Kidney (tissue), 13 donors: ENCODE measurements at regions not wholly inside any gene's neighbourhood (a gene's known extent, or its start where the extent isn't known, plus 50 kb on each side); places are given as distances from the start of the nearest gene placed in this dataset.
A peak's percentile ranks its signal among the peaks of the same experiment; 100 is the strongest.

ENCODE experiments used
- DNase-seq, 5 donors: peaks; one replicate each; pipeline ENCODE4 v3.0.0-alpha.2; 2013 to 2020
- FAIRE-seq: peaks from 2 replicates; lab custom pipeline; 2012; peaks lifted over from hg19 to GRCh38; lab: Jason Lieb, UNC
- H3K27ac ChIP-seq, 2 donors: one replicate each; pipeline ENCODE4 v1.7.0; 2013; ENCODE audit warnings: low read depth in 2 of 2, low read length in 2 of 2, inconsistent platforms in 1 of 2
- H3K27me3 ChIP-seq: one replicate; pipeline ENCODE4 v1.7.1; 2013; ENCODE audit warnings: low read length, inconsistent platforms; ENCODE audit not compliant: control insufficient read depth, insufficient read depth
- H3K36me3 ChIP-seq, 3 donors: one replicate each; pipeline versions ENCODE4 v1.7.0 to v1.7.1; 2013; ENCODE audit warnings: low read length in 3 of 3, control low read depth in 1 of 3, inconsistent platforms in 1 of 3; ENCODE audit not compliant: insufficient read depth in 3 of 3, control insufficient read depth in 2 of 3
- H3K4me1 ChIP-seq, 3 donors: one replicate each; pipeline versions ENCODE4 v1.7.0 to v1.7.1; 2013; ENCODE audit warnings: low read length in 3 of 3, inconsistent platforms in 1 of 3, low read depth in 1 of 3; ENCODE audit not compliant: control insufficient read depth in 2 of 3, insufficient read depth in 2 of 3
- H3K4me3 ChIP-seq, 3 donors: one replicate each; pipeline versions ENCODE4 v1.7.0 to v1.8.1; 2013; ENCODE audit warnings: low read length in 3 of 3, control low read depth in 1 of 3, inconsistent platforms in 1 of 3
- H3K9ac ChIP-seq, 3 donors: one replicate each; pipeline versions ENCODE4 v1.7.0 to v1.7.1; 2013; ENCODE audit warnings: low read length in 3 of 3, control low read depth in 1 of 3, inconsistent platforms in 1 of 3
- H3K9me3 ChIP-seq, 3 donors: one replicate each; pipeline versions ENCODE4 v1.7.0 to v1.7.1; 2013; ENCODE audit warnings: low read length in 3 of 3, control low read depth in 1 of 3, inconsistent platforms in 1 of 3; ENCODE audit not compliant: control insufficient read depth in 2 of 3, insufficient read depth in 1 of 3
- CTCF ChIP-seq: IDR thresholded peaks from 3 replicates; pipeline ENCODE4 v1.5.1; 2012; ENCODE audit warnings: mild to moderate bottlenecking, moderate library complexity, borderline replicate concordance; ENCODE audit not compliant: insufficient read depth; ENCODE audit errors: extremely low read depth
- intact Hi-C: fragments of 100-400 bp; cut with DNase I; formaldehyde crosslinking; loops from one replicate; pipeline ENCODE4 v1.11.1; 2022
- donor health status: control.
- donor health status: control.
- donor health status: control.
- donor health status: control.
- donor health status: control.
- donor health status: DM: yes; HTN: yes; CAD: no.
- donor health status: Normal renal cell carcinoma (clear cell type).

GRCh38 chr13:31426395-31426794 lies 226.6 kb downstream of the B3GLCT start:
- H3K27ac ChIP-seq: no peak overlapping the region
- intact Hi-C loops: no loop called here
- TF ChIP-seq CTCF: no peak
- no peaks in the 10 kb centered on the region for H3K9me3 ChIP-seq
- no peaks in the 10 kb centered on the region for H3K27me3 ChIP-seq
- H3K4me3 ChIP-seq: no peak overlapping the region
- no peaks in the 10 kb centered on the region for H3K36me3 ChIP-seq
- DNase-seq (no peak), FAIRE-seq (no peak)
- H3K9ac ChIP-seq: no peak overlapping the region
- H3K4me1 ChIP-seq: peaks cover 0 to 2% (median 0%) of the 10 kb centered on the region in 3 donors

DNA sequence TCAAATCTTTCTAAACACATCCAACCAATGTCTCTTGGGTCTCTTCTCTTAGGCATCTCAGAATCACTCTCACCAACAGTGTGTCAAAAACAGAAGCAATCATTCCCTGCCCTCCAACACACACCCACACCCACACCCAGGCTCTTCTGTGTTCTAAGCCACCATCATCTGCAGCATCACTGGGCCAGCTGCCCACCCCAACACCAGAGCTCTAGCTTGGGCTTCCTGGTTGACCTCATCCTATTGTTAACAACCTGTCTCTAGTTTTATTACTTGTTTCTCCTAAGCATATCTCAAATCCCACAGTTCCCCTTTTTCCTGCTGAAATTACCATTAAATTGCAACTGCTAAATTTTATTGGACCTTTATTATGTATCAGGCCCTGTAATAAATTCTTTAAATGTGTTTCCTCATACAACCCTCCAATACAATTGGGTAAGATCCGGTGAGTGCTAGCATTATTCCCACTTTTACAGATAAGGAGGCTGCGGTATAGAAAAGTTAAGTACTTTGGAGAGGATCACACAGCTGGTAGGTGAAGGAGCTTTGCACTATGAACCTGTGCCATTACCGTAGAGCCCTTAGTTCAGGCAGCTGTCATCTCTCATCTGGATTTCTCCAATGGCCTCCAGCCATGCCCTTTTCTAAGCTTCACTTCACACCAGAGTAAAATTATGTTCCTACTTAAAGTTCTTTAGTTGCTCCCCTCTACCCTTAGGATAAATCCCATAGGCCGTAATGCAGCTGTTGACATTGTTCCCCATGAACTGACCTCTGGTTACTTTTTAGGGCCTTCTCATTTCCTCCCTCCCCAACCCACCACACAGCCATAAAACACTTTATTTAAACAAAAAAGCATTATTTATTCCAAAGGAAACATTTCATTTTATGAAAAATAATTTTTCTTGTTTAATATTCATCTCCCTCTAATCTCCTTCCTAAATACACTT lies 227.7 kb downstream of the B3GLCT start:
- Histone ChIP-seq H3K36me3 (no peaks in the 10 kb centered on the region), H3K4me1 (peaks cover 0 to 2% (median 0%) of the 10 kb centered on the region in 3 donors), H3K4me3 (no peak overlapping the region), H3K27me3 (no peaks in the 10 kb centered on the region), H3K9ac (no peak overlapping the region), H3K9me3 (no peaks in the 10 kb centered on the region), H3K27ac (no peak overlapping the region)
- intact Hi-C loops: no loop called here
- DNase-seq: peak in 3 of 5 donors; percentile 22 to 89 (median 65)
- TF ChIP-seq CTCF: no peak
- FAIRE-seq: no peak

DNA sequence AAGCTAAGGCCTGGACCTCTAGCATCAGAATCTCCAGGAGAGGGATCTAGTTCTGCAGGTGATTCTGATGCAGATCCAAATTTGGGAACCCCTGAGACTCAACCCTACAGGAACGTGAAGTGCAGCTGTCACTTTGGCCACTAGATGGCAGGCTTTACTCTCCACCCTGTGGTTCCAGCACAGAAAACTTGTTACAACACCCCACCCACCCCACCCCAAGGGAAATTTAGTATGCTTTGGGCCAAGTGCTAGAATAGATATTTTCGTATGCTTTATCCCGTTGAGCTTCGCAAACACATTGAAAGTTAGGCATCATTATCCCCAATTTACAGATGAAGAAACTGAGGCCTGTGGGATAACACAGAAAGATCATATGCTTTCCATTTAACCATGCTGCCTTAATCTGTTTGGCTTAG lies 232.0 kb downstream of the B3GLCT start:
- Histone ChIP-seq H3K9me3 (peaks cover 0 to 2% (median 0%) of the 10 kb centered on the region in 3 donors), H3K36me3 (no peaks in the 10 kb centered on the region), H3K27me3 (no peaks in the 10 kb centered on the region), H3K4me1 (peaks cover 0 to 4% (median 2%) of the 10 kb centered on the region in 3 donors), H3K27ac (no peak overlapping the region), H3K4me3 (no peak overlapping the region), H3K9ac (no peak overlapping the region)
- intact Hi-C loops: loop anchor here (10.0 kb wide), 1 partner anchor 303 kb away; the partner anchor contains the start of gene RXFP2
- FAIRE-seq (no peak), DNase-seq (peak in 3 of 5 donors; percentile 37 to 53 (median 53))
- TF ChIP-seq CTCF: peak; percentile 73
